Endodermal cell (in vitro differentiated cells): ENCODE measurements at regions not wholly inside any gene's neighbourhood (a gene's known extent, or its start where the extent isn't known, plus 50 kb on each side); places are given as distances from the start of the nearest gene placed in this dataset.

Experiments used
- DNase-seq: peaks from one replicate; pipeline ENCODE4 v3.0.0-alpha.2; 2017
- H3K27ac ChIP-seq: 2 replicates; pipeline ENCODE4 v1.5.1; 2013; ENCODE audit warnings: mild to moderate bottlenecking, low read depth, low read length, moderate library complexity
- H3K27me3 ChIP-seq: 2 replicates; pipeline ENCODE4 v1.6.1; 2013; ENCODE audit warnings: mild to moderate bottlenecking, low read length, moderate library complexity; ENCODE audit not compliant: insufficient read depth, control insufficient read depth, poor library complexity, severe bottlenecking
- H3K36me3 ChIP-seq: 2 replicates; pipeline ENCODE4 v1.7.0; 2013; ENCODE audit warnings: mild to moderate bottlenecking, low read length, moderate library complexity; ENCODE audit not compliant: control insufficient read depth, insufficient read depth
- H3K4me1 ChIP-seq: one replicate; pipeline ENCODE4 v1.7.0; 2013; ENCODE audit warnings: low read length; ENCODE audit not compliant: control insufficient read depth, insufficient read depth
- H3K4me3 ChIP-seq: 2 replicates; pipeline ENCODE4 v1.5.1; 2013; ENCODE audit warnings: mild to moderate bottlenecking, low read length, moderate library complexity
- H3K9ac ChIP-seq: 2 replicates; pipeline ENCODE4 v1.6.1; 2013; ENCODE audit warnings: mild to moderate bottlenecking, low read length, moderate library complexity; ENCODE audit not compliant: poor library complexity, severe bottlenecking; ENCODE audit errors: extremely low read depth
- H3K9me3 ChIP-seq: 2 replicates; pipeline ENCODE4 v1.6.1; 2013; ENCODE audit warnings: mild to moderate bottlenecking, low read length, moderate library complexity; ENCODE audit not compliant: control insufficient read depth
- H3K27ac Mint-ChIP-seq: 2 replicates; pipeline ENCODE4 v1.8.0; 2020; ENCODE audit warnings: mixed read lengths
- H3K27me3 Mint-ChIP-seq: 2 replicates; pipeline ENCODE4 v1.8.0; 2021; ENCODE audit warnings: mild to moderate bottlenecking, mixed read lengths; ENCODE audit not compliant: insufficient read depth
- H3K36me3 Mint-ChIP-seq: 2 replicates; pipeline ENCODE4 v1.8.0; 2020; ENCODE audit warnings: low read depth, mixed read lengths
- H3K4me1 Mint-ChIP-seq: 2 replicates; pipeline ENCODE4 v1.8.0; 2020; ENCODE audit warnings: mixed read lengths
- H3K4me3 Mint-ChIP-seq: 2 replicates; pipeline ENCODE4 v1.8.0; 2020; ENCODE audit warnings: mild to moderate bottlenecking, moderate library complexity, mixed read lengths
- H3K9me3 Mint-ChIP-seq: 2 replicates; pipeline ENCODE4 v1.8.0; 2020; ENCODE audit warnings: mild to moderate bottlenecking, mixed read lengths
- WGBS, 2 experiments: methylation state at CpG; one replicate each; pipeline versions ENCODE4 v1.1.5 to v1.1.7; 2013; ENCODE audit warnings: missing lambda C conversion rate in 2 of 2, mixed read lengths in 1 of 2; ENCODE audit not compliant: insufficient coverage in 1 of 2, insufficient read length in 1 of 2; 5-methylcytosine and 5-hydroxymethylcytosine counted together
- TF ChIP-seq, protein P1 (sequence below): fragments of 200-600 bp; sonication (generic); conservative IDR thresholded peaks from 2 replicates; pipeline ENCODE4 v1.5.0; 2021; ENCODE audit warnings: antibody characterized with exemption, mild to moderate bottlenecking

DNA sequence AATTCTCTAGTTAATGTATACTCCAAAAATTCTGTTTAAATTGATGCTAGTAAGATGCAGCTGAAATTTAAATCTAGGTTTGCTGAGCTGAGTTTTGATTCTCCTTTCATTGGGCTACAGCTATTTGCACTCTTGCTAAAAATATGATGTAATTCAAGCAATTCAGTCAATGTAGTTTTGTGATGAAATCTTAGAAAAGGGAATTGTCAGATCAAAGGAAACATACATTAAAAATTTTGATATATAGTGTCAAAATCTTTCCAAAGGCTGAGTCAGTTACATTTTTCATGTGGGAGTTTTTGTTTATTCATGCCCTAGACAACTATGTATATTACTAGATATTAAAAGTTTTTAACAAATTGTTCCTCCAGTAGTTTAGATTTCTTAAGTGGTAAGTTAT, 334.9 kb upstream of the DAB2 start:
- no peaks in the 10 kb centered on the region for H3K4me1 Mint-ChIP-seq
- no peaks in the 10 kb centered on the region for H3K27me3 Mint-ChIP-seq
- no peak for DNase-seq
- H3K27me3 ChIP-seq, result no peaks in the 10 kb centered on the region
- H3K9me3 Mint-ChIP-seq, result peaks cover 4% of the 10 kb centered on the region
- H3K36me3 Mint-ChIP-seq, result no peaks in the 10 kb centered on the region
- no peak overlapping the region for H3K4me3 Mint-ChIP-seq
- no peak overlapping the region for H3K27ac ChIP-seq
- no peaks in the 10 kb centered on the region for H3K36me3 ChIP-seq
- no peaks in the 10 kb centered on the region for H3K4me1 ChIP-seq
- no peak overlapping the region for H3K27ac Mint-ChIP-seq
- H3K4me3 ChIP-seq, result no peak overlapping the region
- TF ChIP-seq, protein P1, sequence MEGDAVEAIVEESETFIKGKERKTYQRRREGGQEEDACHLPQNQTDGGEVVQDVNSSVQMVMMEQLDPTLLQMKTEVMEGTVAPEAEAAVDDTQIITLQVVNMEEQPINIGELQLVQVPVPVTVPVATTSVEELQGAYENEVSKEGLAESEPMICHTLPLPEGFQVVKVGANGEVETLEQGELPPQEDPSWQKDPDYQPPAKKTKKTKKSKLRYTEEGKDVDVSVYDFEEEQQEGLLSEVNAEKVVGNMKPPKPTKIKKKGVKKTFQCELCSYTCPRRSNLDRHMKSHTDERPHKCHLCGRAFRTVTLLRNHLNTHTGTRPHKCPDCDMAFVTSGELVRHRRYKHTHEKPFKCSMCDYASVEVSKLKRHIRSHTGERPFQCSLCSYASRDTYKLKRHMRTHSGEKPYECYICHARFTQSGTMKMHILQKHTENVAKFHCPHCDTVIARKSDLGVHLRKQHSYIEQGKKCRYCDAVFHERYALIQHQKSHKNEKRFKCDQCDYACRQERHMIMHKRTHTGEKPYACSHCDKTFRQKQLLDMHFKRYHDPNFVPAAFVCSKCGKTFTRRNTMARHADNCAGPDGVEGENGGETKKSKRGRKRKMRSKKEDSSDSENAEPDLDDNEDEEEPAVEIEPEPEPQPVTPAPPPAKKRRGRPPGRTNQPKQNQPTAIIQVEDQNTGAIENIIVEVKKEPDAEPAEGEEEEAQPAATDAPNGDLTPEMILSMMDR, result no peak
- no peaks in the 10 kb centered on the region for H3K9me3 ChIP-seq
- no peak overlapping the region for H3K9ac ChIP-seq

DNA sequence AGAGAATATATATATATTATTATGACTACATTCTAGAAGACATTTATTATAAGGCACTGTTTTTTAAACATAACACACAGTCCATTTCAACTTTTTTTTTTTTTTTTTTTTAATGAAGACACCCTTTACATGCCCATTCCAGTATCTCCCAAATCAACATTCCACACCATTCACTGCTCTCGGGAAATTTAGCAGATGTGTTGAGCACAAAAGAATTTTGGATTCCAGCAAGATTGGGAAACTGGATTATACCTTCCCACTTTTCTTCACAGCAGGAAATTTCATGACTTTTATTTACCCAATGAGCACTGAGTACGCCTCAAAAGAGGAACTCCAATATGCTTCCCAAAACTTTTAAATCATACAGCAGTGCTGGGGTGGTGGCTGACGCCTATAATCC, 333.6 kb upstream of the DAB2 start:
- TF ChIP-seq, protein P1, result no peak
- WGBS, 2 experiments, result 90 to 98% methylated on average over 2 to 3 of the region's 3 CpGs

DNA sequence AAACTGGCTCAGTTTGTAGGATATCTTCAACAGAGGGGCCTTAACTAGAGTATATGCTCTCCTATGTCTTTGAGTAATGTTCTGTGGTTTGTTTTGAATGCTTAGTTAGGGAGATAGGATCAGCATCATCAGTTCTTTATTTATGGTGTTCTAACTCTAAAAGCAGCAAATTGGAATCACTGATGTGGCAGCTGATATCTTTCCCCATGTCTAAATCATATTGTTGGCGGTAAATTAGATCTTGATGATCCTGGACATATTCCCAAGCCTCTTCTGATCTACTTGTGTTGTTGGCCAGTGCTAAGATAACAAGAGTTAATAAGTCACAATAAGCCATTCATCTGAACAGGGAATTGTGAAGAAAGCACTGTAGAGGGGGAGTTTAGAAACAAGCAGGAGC, 332.4 kb upstream of the DAB2 start:
- H3K27me3 ChIP-seq, result no peaks in the 10 kb centered on the region
- DNase-seq, result no peak
- no peak overlapping the region for H3K4me3 ChIP-seq
- peaks cover 4% of the 10 kb centered on the region for H3K9me3 Mint-ChIP-seq
- no peaks in the 10 kb centered on the region for H3K9me3 ChIP-seq
- H3K36me3 ChIP-seq, result no peaks in the 10 kb centered on the region
- TF ChIP-seq, protein P1, result no peak
- no peak overlapping the region for H3K27ac ChIP-seq
- no peaks in the 10 kb centered on the region for H3K4me1 ChIP-seq
- WGBS, 2 experiments, result 96 to 100% methylated on average over 1 of the region's 1 CpG
- no peaks in the 10 kb centered on the region for H3K4me1 Mint-ChIP-seq
- no peaks in the 10 kb centered on the region for H3K36me3 Mint-ChIP-seq
- H3K27ac Mint-ChIP-seq, result no peak overlapping the region
- H3K9ac ChIP-seq, result no peak overlapping the region
- H3K4me3 Mint-ChIP-seq, result no peak overlapping the region
- H3K27me3 Mint-ChIP-seq, result no peaks in the 10 kb centered on the region

More for the DNA sequence above, 333.6 kb upstream of the DAB2 start:
- no peak for DNase-seq
- peaks cover 6% of the 10 kb centered on the region for H3K9me3 Mint-ChIP-seq
- no peaks in the 10 kb centered on the region for H3K27me3 Mint-ChIP-seq
- H3K4me3 Mint-ChIP-seq, result no peak overlapping the region
- Histone ChIP-seq H3K9me3 (no peaks in the 10 kb centered on the region), H3K4me3 (no peak overlapping the region), H3K4me1 (no peaks in the 10 kb centered on the region), H3K27ac (no peak overlapping the region), H3K36me3 (no peaks in the 10 kb centered on the region), H3K27me3 (no peaks in the 10 kb centered on the region), H3K9ac (no peak overlapping the region)
- no peaks in the 10 kb centered on the region for H3K4me1 Mint-ChIP-seq
- no peak overlapping the region for H3K27ac Mint-ChIP-seq
- H3K36me3 Mint-ChIP-seq, result no peaks in the 10 kb centered on the region
